ENCODE measurements at regions not wholly inside any gene's neighbourhood (a gene's known extent, or its start where the extent isn't known, plus 50 kb on each side); places are given as distances from the start of the nearest gene placed in this dataset.

GRCh38 chr1:213466541-213466940, 415.5 kb downstream of the RPS6KC1 start:
- TF ChIP-seq ZNF565 (CRISPR knock-in tag; conservative IDR thresholded peaks at IDR 0.05; ENCODE audit: low read depth) (no peak), ISL1 (CRISPR knock-in tag; IDR thresholded peaks at IDR 0.05) (no peak), ZFP3 (CRISPR knock-in tag; IDR thresholded peaks at IDR 0.05) (no peak)

Data from SK-N-SH treated with all-trans-retinoic acid at 6 μM for 48 hours (cell line).